Activated T-helper 2 cell treated with anti-CD3 and anti-CD28 coated beads, Interferon-gamma antibody, Interleukin-2, Interleukin-4, amounts not matched to agents 10 μg/mL and 5 μg/mL and 100 μg/mL, durations not matched to agents 14 hours and 24 hours and 36 hours (primary cell): ENCODE measurements at regions not wholly inside any gene's neighbourhood (a gene's known extent, or its start where the extent isn't known, plus 50 kb on each side); places are given as distances from the start of the nearest gene placed in this dataset.
"Not testable (repeated sequence)": the region's sequence is repeated elsewhere in the genome, so short reads cannot be mapped to it uniquely, and the experiment has no call there.

ENCODE experiments used
- DNase-seq: peaks from one replicate; pipeline ENCODE4 v3.0.0; 2021; ENCODE audit warnings: low spot score
- H3K27ac Mint-ChIP-seq: one replicate; pipeline ENCODE4 v1.8.0; 2021; ENCODE audit warnings: mixed read lengths
- H3K27me3 Mint-ChIP-seq: one replicate; pipeline ENCODE4 v1.8.0; 2021; ENCODE audit warnings: low read depth, mixed read lengths
- H3K36me3 Mint-ChIP-seq: one replicate; pipeline ENCODE4 v1.8.0; 2021; ENCODE audit warnings: low read depth, mixed read lengths
- H3K4me1 Mint-ChIP-seq: one replicate; pipeline ENCODE4 v1.8.0; 2021; ENCODE audit warnings: low read depth, mixed read lengths
- H3K4me3 Mint-ChIP-seq: one replicate; pipeline ENCODE4 v1.8.0; 2021; ENCODE audit warnings: low read depth, mild to moderate bottlenecking, moderate library complexity, mixed read lengths
- H3K9me3 Mint-ChIP-seq: one replicate; pipeline ENCODE4 v1.8.0; 2021; ENCODE audit warnings: mixed read lengths
- intact Hi-C: fragments of 100-400 bp; cut with micrococcal nuclease; formaldehyde crosslinking; loops from one replicate; pipeline ENCODE4 v1.15.1; 2023

GRCh38 chr13:39822437-39822836 is 167.0 kb downstream of the COG6 start:
- Mint-ChIP-seq H3K4me1 (peaks cover 21% of the 10 kb centered on the region), H3K27me3 (no peaks in the 10 kb centered on the region), H3K27ac (no peak overlapping the region), H3K36me3 (no peaks in the 10 kb centered on the region), H3K4me3 (no peak overlapping the region), H3K9me3 (no peaks in the 10 kb centered on the region)
- no peak for DNase-seq
- intact Hi-C loops, result loop anchor here (1.0 kb wide), 1 partner anchor 45 kb away; no protein-coding TSS in a partner anchor

GRCh38 chr13:39823063-39823713 is 167.7 kb downstream of the COG6 start:
- H3K36me3 Mint-ChIP-seq, result no peaks in the 10 kb centered on the region
- intact Hi-C loops, result no loop called here
- H3K27me3 Mint-ChIP-seq, result no peaks in the 10 kb centered on the region
- peaks cover 21% of the 10 kb centered on the region for H3K4me1 Mint-ChIP-seq
- H3K27ac Mint-ChIP-seq, result no peak overlapping the region
- H3K9me3 Mint-ChIP-seq, result no peaks in the 10 kb centered on the region
- DNase-seq, result no peak
- peak overlapping the region; percentile 23 for H3K4me3 Mint-ChIP-seq

- Mint-ChIP-seq H3K27me3 (no peaks in the 10 kb centered on the region), H3K36me3 (no peaks in the 10 kb centered on the region), H3K4me1 (peaks cover 21% of the 10 kb centered on the region), H3K9me3 (peaks cover 4% of the 10 kb centered on the region), H3K27ac (no peak overlapping the region), H3K4me3 (no peak overlapping the region)
- DNase-seq, result no peak
- intact Hi-C loops, result no loop called here
Observed at GRCh38 chr13:39825886-39826285, 170.4 kb downstream of the COG6 start.

- Mint-ChIP-seq H3K36me3 (no peaks in the 10 kb centered on the region), H3K9me3 (no peaks in the 10 kb centered on the region), H3K4me1 (peaks cover 10% of the 10 kb centered on the region), H3K27ac (no peak overlapping the region), H3K4me3 (no peak overlapping the region), H3K27me3 (no peaks in the 10 kb centered on the region)
- intact Hi-C loops, result no loop called here
- no peak for DNase-seq
Observed at GRCh38 chr13:39835253-39835652, 179.8 kb downstream of the COG6 start.

GRCh38 chr13:39836038-39836437 is 180.6 kb downstream of the COG6 start:
- no peak overlapping the region for H3K4me3 Mint-ChIP-seq
- intact Hi-C loops, result no loop called here
- no peak for DNase-seq
- H3K9me3 Mint-ChIP-seq, result no peaks in the 10 kb centered on the region
- no peaks in the 10 kb centered on the region for H3K36me3 Mint-ChIP-seq
- H3K27me3 Mint-ChIP-seq, result no peaks in the 10 kb centered on the region
- no peak overlapping the region for H3K27ac Mint-ChIP-seq
- peaks cover 10% of the 10 kb centered on the region for H3K4me1 Mint-ChIP-seq

DNA sequence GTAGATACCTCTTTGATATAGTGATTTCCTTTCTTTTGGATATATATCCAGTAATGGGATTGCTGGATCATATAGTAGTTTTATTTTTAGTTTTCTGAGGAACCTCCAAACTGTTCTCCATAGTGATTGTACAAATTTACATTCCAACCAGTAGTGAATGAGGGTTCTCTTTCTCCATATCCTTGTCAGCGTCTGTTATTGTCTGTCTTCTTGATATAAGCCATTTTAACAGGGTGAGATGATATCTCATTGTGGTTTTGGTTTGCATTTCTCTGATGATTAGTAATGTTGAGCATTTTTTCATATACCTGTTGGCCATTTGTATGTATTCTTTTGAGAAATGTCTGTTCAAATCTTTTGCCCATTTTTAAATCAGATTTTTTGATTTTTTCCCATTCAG is 182.4 kb downstream of the COG6 start:
- H3K4me3 Mint-ChIP-seq, DNase-seq, H3K36me3 Mint-ChIP-seq, H3K9me3 Mint-ChIP-seq, H3K27me3 Mint-ChIP-seq, H3K27ac Mint-ChIP-seq, intact Hi-C loops: not testable (repeated sequence)
- H3K4me1 Mint-ChIP-seq, result peaks cover 10% of the 10 kb centered on the region

- H3K4me3 Mint-ChIP-seq, result no peak overlapping the region
- no peak for DNase-seq
- no peak overlapping the region for H3K27ac Mint-ChIP-seq
- H3K36me3 Mint-ChIP-seq, result no peaks in the 10 kb centered on the region
- intact Hi-C loops, result no loop called here
- peaks cover 10% of the 10 kb centered on the region for H3K4me1 Mint-ChIP-seq
- H3K9me3 Mint-ChIP-seq, result no peaks in the 10 kb centered on the region
- H3K27me3 Mint-ChIP-seq, result no peaks in the 10 kb centered on the region
Observed at GRCh38 chr13:39840201-39840600, 184.7 kb downstream of the COG6 start.

- intact Hi-C loops, result no loop called here
Observed at GRCh38 chr13:39847336-39847735, 191.9 kb downstream of the COG6 start.

GRCh38 chr13:39855236-39855635 is 199.8 kb downstream of the COG6 start:
- H3K27me3 Mint-ChIP-seq, result no peaks in the 10 kb centered on the region
- DNase-seq, result no peak
- H3K9me3 Mint-ChIP-seq, result peaks cover 21% of the 10 kb centered on the region

More at GRCh38 chr13:39847336-39847735, 191.9 kb downstream of the COG6 start:
- Mint-ChIP-seq H3K36me3 (no peaks in the 10 kb centered on the region), H3K9me3 (peaks cover 12% of the 10 kb centered on the region), H3K4me1 (no peaks in the 10 kb centered on the region), H3K27ac (no peak overlapping the region), H3K4me3 (no peak overlapping the region), H3K27me3 (no peaks in the 10 kb centered on the region)
- no peak for DNase-seq

DNA sequence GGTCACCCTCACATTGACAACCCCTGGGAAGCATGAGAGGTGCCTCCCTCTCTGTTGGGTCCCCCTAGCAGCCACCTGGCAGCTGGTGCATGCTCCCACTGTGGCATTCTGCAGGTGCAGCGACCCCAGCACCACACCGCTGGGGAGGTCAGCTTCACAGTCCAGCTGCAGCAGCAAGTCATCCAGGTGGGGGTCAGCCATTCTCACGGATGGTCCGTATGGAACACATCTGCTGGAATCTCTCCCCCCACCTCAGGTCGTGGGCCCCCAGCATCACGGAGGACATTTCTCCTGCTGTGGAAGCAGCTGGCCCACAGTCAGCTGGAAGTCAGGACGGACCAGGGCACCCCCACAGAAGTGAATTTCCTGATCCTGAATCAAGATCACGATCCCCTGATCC is 201.3 kb downstream of the COG6 start:
- no peak overlapping the region for H3K27ac Mint-ChIP-seq
- intact Hi-C loops, result no loop called here
- H3K36me3 Mint-ChIP-seq, result no peaks in the 10 kb centered on the region
- peaks cover 6% of the 10 kb centered on the region for H3K27me3 Mint-ChIP-seq
- H3K9me3 Mint-ChIP-seq, result peaks cover 15% of the 10 kb centered on the region
- no peak for DNase-seq
- peaks cover 4% of the 10 kb centered on the region for H3K4me1 Mint-ChIP-seq
- H3K4me3 Mint-ChIP-seq, result no peak overlapping the region

More at GRCh38 chr13:39855236-39855635, 199.8 kb downstream of the COG6 start:
- intact Hi-C loops, result no loop called here
- H3K27ac Mint-ChIP-seq, result no peak overlapping the region
- H3K36me3 Mint-ChIP-seq, result no peaks in the 10 kb centered on the region
- no peak overlapping the region for H3K4me3 Mint-ChIP-seq
- peaks cover 4% of the 10 kb centered on the region for H3K4me1 Mint-ChIP-seq

GRCh38 chr13:39858794-39859193 is 203.3 kb downstream of the COG6 start:
- Mint-ChIP-seq H3K4me1 (peaks cover 4% of the 10 kb centered on the region), H3K4me3 (no peak overlapping the region), H3K27me3 (peaks cover 6% of the 10 kb centered on the region), H3K36me3 (no peaks in the 10 kb centered on the region), H3K9me3 (no peaks in the 10 kb centered on the region), H3K27ac (no peak overlapping the region)
- no peak for DNase-seq
- intact Hi-C loops, result no loop called here

GRCh38 chr13:39859898-39860297 is 204.4 kb downstream of the COG6 start:
- Mint-ChIP-seq H3K36me3 (no peaks in the 10 kb centered on the region), H3K27ac (no peak overlapping the region), H3K4me1 (peaks cover 4% of the 10 kb centered on the region), H3K4me3 (no peak overlapping the region), H3K9me3 (no peaks in the 10 kb centered on the region), H3K27me3 (peaks cover 6% of the 10 kb centered on the region)
- DNase-seq, result no peak
- intact Hi-C loops, result no loop called here

DNA sequence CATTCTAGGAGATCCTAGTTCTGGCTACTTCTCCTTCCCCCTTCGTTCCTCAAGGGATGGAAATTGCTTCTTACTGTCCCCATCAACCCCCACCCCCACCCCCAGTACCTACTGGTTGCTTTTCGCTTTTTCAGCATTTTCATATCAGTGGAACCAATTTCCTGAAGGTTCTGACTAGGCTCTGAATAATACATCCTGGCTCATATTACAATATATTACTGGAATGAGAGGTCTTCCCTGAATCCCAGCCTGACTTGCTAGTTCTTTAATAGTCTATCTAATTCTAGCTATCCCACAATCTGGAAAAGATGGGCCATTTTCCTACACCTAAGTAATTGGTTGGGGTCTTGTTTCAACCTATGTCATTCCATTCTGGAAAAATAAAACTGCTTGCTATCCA is 207.4 kb downstream of the COG6 start:
- Mint-ChIP-seq H3K27me3 (peaks cover 6% of the 10 kb centered on the region), H3K36me3 (no peaks in the 10 kb centered on the region), H3K9me3 (peaks cover 5% of the 10 kb centered on the region), H3K4me1 (peaks cover 9% of the 10 kb centered on the region), H3K27ac (no peak overlapping the region), H3K4me3 (no peak overlapping the region)
- DNase-seq, result no peak
- intact Hi-C loops, result no loop called here

GRCh38 chr13:39864221-39864620 is 208.8 kb downstream of the COG6 start:
- H3K4me1 Mint-ChIP-seq, result peaks cover 9% of the 10 kb centered on the region
- no peaks in the 10 kb centered on the region for H3K36me3 Mint-ChIP-seq
- intact Hi-C loops, result no loop called here
- DNase-seq, result no peak
- H3K4me3 Mint-ChIP-seq, result no peak overlapping the region
- peaks cover 5% of the 10 kb centered on the region for H3K9me3 Mint-ChIP-seq
- H3K27ac Mint-ChIP-seq, result no peak overlapping the region
- H3K27me3 Mint-ChIP-seq, result peaks cover 6% of the 10 kb centered on the region
